ENCODE measurements at regions not wholly inside any gene's neighbourhood (a gene's known extent, or its start where the extent isn't known, plus 50 kb on each side); places are given as distances from the start of the nearest gene placed in this dataset.

DNA sequence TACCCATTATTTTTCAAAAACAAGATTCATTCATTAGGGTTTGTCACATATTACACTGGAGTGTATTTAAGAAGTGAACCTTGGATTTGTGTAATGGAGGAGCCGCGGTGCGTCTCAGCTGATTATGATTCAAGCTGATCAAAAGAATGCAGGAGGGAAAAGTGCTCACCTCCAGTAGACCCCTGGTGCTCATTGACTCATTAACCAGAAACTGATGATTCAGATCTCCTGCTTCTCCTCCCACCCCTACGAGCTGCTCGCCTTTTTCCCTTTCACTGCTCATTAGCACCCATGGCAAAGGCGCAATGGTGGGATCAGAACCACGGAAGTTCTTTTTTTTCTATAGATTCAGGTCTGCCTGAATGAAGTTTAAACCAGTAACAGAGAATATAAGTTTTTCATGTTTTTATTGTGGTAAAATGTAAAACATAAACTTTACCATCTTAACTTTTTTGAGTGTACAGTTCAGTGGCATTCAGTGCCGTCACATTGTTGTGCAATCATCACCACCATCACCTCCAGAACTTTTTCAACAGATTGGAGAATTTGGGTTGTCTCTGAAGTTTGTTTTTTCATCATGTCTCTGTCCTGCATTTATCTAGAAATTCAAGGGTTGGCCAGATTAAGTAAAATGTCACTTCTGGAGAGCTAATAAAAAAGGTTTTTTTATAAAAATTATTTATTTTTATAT, 101.6 kb downstream of the LINC00237 start (continued):
- TF ChIP-seq TCF7 (IDR thresholded peaks at IDR 0.05; ENCODE audit: low read depth) (0 out of 2 replicates have a peak, but pooled peaks have one; percentile 12), ZNF230 (CRISPR knock-in tag; IDR thresholded peaks at IDR 0.05) (no peak), NFYB (CRISPR knock-in tag; IDR thresholded peaks at IDR 0.05) (no peak), TEAD3 (CRISPR knock-in tag; optimal IDR thresholded peaks at IDR 0.05; ENCODE audit: borderline replicate concordance) (no peak), ZNF326 (CRISPR knock-in tag; IDR thresholded peaks at IDR 0.05; ENCODE audit: borderline replicate concordance) (no peak), ZNF616 (CRISPR knock-in tag; IDR thresholded peaks at IDR 0.05; ENCODE audit: low read depth) (no peak), ZNF44 (CRISPR knock-in tag; IDR thresholded peaks at IDR 0.05) (no peak), ZFP82 (CRISPR knock-in tag; IDR thresholded peaks at IDR 0.05; ENCODE audit: borderline replicate concordance) (no peak), KDM4B (CRISPR knock-in tag; IDR thresholded peaks at IDR 0.05) (no peak), RARA (CRISPR knock-in tag; IDR thresholded peaks at IDR 0.05) (peak; percentile 23; the same call in 1 of the 2 replicates), SP2 (CRISPR knock-in tag; IDR thresholded peaks at IDR 0.05) (no peak), MAFF (IDR thresholded peaks at IDR 0.05; ENCODE audit: low read depth, low read length) (0 out of 2 replicates have a peak, but pooled peaks have one; percentile 13), THAP11 (CRISPR knock-in tag; IDR thresholded peaks at IDR 0.05) (0 out of 2 replicates have a peak, but pooled peaks have one; percentile 16), ZFP41 (CRISPR knock-in tag; IDR thresholded peaks at IDR 0.05; ENCODE audit: borderline replicate concordance) (no peak), ZMYM3 (CRISPR knock-in tag; IDR thresholded peaks at IDR 0.05) (no peak), ONECUT2 (CRISPR knock-in tag; IDR thresholded peaks at IDR 0.05) (no peak), RXRA (CRISPR knock-in tag; IDR thresholded peaks at IDR 0.05) (no peak), ZSCAN21 (CRISPR knock-in tag; IDR thresholded peaks at IDR 0.05; ENCODE audit: borderline replicate concordance) (no peak), FOSL2 (CRISPR knock-in tag; IDR thresholded peaks at IDR 0.05) (peak; percentile 58), MATR3 (CRISPR knock-in tag; IDR thresholded peaks at IDR 0.05) (no peak)
- TF ChIP-seq, protein P1, sequence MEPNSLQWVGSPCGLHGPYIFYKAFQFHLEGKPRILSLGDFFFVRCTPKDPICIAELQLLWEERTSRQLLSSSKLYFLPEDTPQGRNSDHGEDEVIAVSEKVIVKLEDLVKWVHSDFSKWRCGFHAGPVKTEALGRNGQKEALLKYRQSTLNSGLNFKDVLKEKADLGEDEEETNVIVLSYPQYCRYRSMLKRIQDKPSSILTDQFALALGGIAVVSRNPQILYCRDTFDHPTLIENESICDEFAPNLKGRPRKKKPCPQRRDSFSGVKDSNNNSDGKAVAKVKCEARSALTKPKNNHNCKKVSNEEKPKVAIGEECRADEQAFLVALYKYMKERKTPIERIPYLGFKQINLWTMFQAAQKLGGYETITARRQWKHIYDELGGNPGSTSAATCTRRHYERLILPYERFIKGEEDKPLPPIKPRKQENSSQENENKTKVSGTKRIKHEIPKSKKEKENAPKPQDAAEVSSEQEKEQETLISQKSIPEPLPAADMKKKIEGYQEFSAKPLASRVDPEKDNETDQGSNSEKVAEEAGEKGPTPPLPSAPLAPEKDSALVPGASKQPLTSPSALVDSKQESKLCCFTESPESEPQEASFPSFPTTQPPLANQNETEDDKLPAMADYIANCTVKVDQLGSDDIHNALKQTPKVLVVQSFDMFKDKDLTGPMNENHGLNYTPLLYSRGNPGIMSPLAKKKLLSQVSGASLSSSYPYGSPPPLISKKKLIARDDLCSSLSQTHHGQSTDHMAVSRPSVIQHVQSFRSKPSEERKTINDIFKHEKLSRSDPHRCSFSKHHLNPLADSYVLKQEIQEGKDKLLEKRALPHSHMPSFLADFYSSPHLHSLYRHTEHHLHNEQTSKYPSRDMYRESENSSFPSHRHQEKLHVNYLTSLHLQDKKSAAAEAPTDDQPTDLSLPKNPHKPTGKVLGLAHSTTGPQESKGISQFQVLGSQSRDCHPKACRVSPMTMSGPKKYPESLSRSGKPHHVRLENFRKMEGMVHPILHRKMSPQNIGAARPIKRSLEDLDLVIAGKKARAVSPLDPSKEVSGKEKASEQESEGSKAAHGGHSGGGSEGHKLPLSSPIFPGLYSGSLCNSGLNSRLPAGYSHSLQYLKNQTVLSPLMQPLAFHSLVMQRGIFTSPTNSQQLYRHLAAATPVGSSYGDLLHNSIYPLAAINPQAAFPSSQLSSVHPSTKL (CRISPR knock-in tag; IDR thresholded peaks at IDR 0.05), result 0 out of 2 replicates have a peak, but pooled peaks have one; percentile 22
- TF ChIP-seq, protein P2, sequence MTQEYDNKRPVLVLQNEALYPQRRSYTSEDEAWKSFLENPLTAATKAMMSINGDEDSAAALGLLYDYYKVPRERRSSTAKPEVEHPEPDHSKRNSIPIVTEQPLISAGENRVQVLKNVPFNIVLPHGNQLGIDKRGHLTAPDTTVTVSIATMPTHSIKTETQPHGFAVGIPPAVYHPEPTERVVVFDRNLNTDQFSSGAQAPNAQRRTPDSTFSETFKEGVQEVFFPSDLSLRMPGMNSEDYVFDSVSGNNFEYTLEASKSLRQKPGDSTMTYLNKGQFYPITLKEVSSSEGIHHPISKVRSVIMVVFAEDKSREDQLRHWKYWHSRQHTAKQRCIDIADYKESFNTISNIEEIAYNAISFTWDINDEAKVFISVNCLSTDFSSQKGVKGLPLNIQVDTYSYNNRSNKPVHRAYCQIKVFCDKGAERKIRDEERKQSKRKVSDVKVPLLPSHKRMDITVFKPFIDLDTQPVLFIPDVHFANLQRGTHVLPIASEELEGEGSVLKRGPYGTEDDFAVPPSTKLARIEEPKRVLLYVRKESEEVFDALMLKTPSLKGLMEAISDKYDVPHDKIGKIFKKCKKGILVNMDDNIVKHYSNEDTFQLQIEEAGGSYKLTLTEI (CRISPR knock-in tag; conservative IDR thresholded peaks at IDR 0.05), result no peak
- TF ChIP-seq, protein P3, sequence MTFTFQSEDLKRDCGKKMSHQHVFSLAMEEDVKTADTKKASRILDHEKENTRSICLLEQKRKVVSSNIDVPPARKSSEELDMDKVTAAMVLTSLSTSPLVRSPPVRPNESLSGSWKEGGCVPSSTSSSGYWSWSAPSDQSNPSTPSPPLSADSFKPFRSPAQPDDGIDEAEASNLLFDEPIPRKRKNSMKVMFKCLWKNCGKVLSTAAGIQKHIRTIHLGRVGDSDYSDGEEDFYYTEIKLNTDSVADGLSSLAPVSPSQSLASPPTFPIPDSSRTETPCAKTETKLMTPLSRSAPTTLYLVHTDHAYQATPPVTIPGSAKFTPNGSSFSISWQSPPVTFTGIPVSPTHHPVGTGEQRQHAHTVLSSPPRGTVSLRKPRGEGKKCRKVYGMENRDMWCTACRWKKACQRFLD (CRISPR knock-in tag; IDR thresholded peaks at IDR 0.05; ENCODE audit: borderline replicate concordance), result no peak
- TF ChIP-seq, protein P4, sequence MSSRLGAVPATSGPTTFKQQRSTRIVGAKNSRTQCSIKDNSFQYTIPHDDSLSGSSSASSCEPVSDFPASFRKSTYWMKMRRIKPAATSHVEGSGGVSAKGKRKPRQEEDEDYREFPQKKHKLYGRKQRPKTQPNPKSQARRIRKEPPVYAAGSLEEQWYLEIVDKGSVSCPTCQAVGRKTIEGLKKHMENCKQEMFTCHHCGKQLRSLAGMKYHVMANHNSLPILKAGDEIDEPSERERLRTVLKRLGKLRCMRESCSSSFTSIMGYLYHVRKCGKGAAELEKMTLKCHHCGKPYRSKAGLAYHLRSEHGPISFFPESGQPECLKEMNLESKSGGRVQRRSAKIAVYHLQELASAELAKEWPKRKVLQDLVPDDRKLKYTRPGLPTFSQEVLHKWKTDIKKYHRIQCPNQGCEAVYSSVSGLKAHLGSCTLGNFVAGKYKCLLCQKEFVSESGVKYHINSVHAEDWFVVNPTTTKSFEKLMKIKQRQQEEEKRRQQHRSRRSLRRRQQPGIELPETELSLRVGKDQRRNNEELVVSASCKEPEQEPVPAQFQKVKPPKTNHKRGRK (CRISPR knock-in tag; IDR thresholded peaks at IDR 0.05), result no peak
